ENCODE measurements at regions not wholly inside any gene's neighbourhood (a gene's known extent, or its start where the extent isn't known, plus 50 kb on each side); places are given as distances from the start of the nearest gene placed in this dataset.

- H3K9me3 ChIP-seq (ENCODE audit: control insufficient read depth, low read depth, low read length): no peaks in the 10 kb centered on the region
- no peak overlapping the region for H3T11ph ChIP-seq (ENCODE audit: low read length)
- Mint-ChIP-seq H3K27ac (no peak overlapping the region; a peak in 1 of 7 replicates), H3K4me1 (peaks cover 10 to 13% of the 10 kb centered on the region in 2 experiments), H3K27me3 (ENCODE audit: low read depth) (peaks cover 99% of the 10 kb centered on the region), H3K4me3 (no peak overlapping the region), H3K9me3 (no peaks in the 10 kb centered on the region), H3K36me3 (ENCODE audit: insufficient read depth in 1 of 3, low read depth in 3 of 3) (no peaks in the 10 kb centered on the region)
- no peak for DNase-seq
- H2AK5ac ChIP-seq (ENCODE audit: insufficient read length, low read length): no peak overlapping the region
- no peaks in the 10 kb centered on the region for H3K4me1 ChIP-seq (ENCODE audit: insufficient read depth, low read length)
- H2BK12ac ChIP-seq (ENCODE audit: insufficient read length, low read depth, low read length): no peak overlapping the region
- no peaks in the 10 kb centered on the region for H4K20me1 ChIP-seq (ENCODE audit: control insufficient read depth, insufficient read depth, insufficient read length)
- H2BK20ac ChIP-seq (ENCODE audit: low read depth, low read length, poor library complexity, severe bottlenecking): no peak overlapping the region
- H3K56ac ChIP-seq (ENCODE audit: insufficient read length, low read depth, low read length): no peak overlapping the region
- H3K79me2 ChIP-seq (ENCODE audit: insufficient read depth, low read length): no peaks in the 10 kb centered on the region
- no peak overlapping the region for H3K23ac ChIP-seq (ENCODE audit: insufficient read length, low read depth, low read length)
- H4K5ac ChIP-seq (ENCODE audit: insufficient read length, low read depth, low read length): no peak overlapping the region
- no peak overlapping the region for H3K27ac ChIP-seq (ENCODE audit: insufficient read length, low read depth, low read length)
- WGBS (ENCODE audit: extremely low coverage, insufficient read length, low lambda C conversion rate): no CpG with 5 or more reads among the region's 8 CpGs
- H3K4me2 ChIP-seq (ENCODE audit: insufficient read depth, insufficient read length, low read length): no peak overlapping the region
- H3K4ac ChIP-seq (ENCODE audit: low read depth, low read length): no peak overlapping the region
- no peak for TF ChIP-seq CTCF (conservative IDR thresholded peaks at IDR 0.05)
- H3K23me2 ChIP-seq (ENCODE audit: insufficient read length, low read depth, low read length, poor library complexity, severe bottlenecking): no peaks in the 10 kb centered on the region
- no peak overlapping the region for H3K9ac ChIP-seq (ENCODE audit: extremely low read depth, insufficient read length, low read length)
- H2BK15ac ChIP-seq (ENCODE audit: low read depth, low read length): no peak overlapping the region
- H3K14ac ChIP-seq (ENCODE audit: insufficient read depth, low read length): no peak overlapping the region; the same call in 1 of the 2 replicates
- no peak overlapping the region for H2AFZ ChIP-seq (ENCODE audit: low read length)
- no peak overlapping the region for H4K8ac ChIP-seq (replicated peaks; ENCODE audit: insufficient read length, low read depth, low read length)
- no peak overlapping the region for H2BK120ac ChIP-seq (ENCODE audit: low read depth, low read length, poor library complexity, severe bottlenecking)
- no peak overlapping the region for H4K91ac ChIP-seq (ENCODE audit: insufficient read length, low read depth, low read length)
- H3K27me3 ChIP-seq (ENCODE audit: insufficient read depth, low read length): peaks cover 67% of the 10 kb centered on the region
- H3K79me1 ChIP-seq (ENCODE audit: insufficient read depth, low read depth, low read length, poor library complexity, severe bottlenecking): no peaks in the 10 kb centered on the region
- H2BK5ac ChIP-seq (ENCODE audit: insufficient read length, low read length): no peak overlapping the region
- no peak overlapping the region for H3K18ac ChIP-seq (ENCODE audit: insufficient read length, low read depth, low read length)
Observed at GRCh38 chr22:22425783-22426624, 82.5 kb downstream of the ZNF280B start.
